GF-D8 (cell line): ENCODE measurements at regions not wholly inside any gene's neighbourhood (a gene's known extent, or its start where the extent isn't known, plus 50 kb on each side); places are given as distances from the start of the nearest gene placed in this dataset.

Experiments
- DNase-seq: peaks from one replicate; lab custom pipeline; 2025; lab: John Stamatoyannopoulos, UW

DNA sequence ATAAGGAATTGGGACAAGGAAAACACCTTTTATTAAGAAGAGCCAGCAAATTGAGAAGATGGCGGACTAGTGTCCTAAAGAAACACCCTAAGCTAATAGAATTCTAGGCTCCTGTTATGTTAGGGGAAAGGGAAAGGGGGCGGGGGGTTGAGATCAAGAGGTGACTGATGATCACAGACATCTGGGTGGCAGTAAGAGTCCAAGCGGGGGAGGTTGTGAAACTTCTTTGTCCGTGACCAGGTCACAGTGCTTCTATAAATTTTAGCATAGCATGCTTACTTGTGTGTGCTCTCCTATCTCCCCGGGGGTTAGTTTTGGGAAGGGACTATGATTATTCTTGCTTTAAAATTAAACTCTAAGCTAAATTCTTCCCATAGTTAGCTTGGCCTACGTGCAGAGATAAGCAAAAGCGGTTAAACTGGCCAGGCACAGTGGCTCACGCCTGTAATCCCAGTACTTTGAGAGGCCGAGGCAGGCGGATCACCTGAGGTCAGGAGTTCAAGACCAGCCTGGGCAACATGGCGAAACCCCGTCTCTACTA lies 262.1 kb downstream of the SKIDA1 start:
- DNase-seq, result no peak

DNA sequence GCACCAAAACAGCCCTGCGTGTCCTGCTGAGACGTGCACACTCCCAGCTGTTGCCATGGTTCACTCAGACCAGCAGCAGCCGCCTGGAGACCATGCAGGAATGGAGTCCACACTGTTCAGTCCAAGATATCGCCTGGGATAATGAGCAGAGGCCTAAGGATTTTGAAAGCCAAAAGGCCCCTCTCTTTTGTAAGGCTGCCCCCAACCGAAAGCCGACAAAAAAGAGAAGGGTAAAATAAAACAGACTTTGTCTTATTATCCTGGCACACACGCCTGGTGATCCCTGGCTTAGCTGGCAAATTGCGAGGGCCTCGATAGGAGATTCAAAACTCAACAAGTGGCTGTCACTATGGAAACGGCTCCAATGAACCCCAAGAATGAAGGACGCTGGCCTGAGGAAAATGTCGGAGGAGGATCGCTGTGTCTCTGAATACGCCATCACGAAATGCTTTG lies 263.6 kb downstream of the SKIDA1 start:
- no peak for DNase-seq

DNA sequence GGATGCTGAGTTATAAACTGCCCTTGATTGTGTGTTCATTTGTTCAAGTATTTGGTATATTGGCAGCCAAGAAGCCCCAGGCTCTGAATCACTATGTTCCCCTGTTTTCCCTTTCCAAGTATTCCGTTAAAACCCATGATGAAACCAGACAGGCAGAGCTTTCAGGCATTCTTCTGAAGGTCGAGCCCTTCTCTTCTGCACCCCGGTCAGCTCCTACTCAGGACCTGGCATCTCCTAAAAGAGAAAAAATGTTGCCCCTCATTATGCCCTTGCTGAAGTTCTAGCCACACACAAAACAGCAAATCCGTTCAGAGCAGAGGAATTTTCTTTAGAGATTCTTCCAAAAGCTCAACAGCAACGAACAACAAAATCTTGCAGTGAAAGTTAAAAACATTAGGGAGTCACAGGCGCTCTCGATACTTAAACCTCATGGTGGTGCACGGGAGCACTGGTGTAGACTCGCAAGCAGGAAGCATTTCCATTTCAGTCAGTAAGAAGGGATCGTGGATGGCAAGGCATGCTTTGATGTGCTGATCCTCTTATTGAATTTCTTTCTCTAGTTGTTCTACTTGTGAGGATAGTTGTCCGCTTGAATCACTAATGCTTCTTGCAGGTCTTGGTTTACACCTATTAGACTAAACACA lies 264.9 kb downstream of the SKIDA1 start:
- DNase-seq, result no peak

DNA sequence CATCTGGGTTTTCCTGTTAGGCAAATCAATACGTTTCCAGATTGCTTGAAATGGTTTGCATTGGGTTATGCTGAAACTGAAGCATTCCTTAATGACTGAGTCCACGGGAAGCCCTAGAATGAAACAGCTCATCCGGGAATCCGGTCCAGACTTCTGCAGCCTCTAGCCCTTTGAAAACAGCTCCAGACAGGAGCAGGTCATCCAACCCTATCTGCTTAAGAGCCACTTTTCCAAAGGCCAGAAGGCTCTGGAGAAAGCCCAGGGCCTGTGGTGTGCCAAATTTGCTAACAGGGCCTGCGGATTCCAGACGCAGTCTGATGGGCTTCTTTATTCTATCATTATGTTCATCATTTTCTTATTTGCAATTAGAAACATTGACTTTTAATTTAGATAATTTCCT lies 265.4 kb downstream of the SKIDA1 start:
- DNase-seq, result no peak

DNA sequence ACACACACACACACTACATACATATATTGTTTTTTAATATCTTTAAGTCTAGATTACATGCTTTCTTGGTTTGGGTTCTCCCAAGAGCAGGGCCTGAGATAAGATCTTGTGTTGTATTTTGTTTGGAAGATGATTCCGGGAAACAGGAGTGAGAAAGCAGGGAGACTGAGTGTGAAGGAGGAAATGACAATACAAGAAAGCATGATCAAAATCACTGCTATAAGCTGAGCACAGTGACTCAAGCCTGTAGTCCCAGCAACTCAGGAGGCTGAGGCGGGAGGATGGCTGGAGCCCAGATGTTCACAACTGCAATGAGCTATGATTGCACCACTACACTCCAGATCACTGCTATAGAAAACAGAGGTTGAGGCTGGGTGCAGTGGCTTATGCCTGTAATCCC lies 267.6 kb downstream of the SKIDA1 start:
- no peak for DNase-seq

DNA sequence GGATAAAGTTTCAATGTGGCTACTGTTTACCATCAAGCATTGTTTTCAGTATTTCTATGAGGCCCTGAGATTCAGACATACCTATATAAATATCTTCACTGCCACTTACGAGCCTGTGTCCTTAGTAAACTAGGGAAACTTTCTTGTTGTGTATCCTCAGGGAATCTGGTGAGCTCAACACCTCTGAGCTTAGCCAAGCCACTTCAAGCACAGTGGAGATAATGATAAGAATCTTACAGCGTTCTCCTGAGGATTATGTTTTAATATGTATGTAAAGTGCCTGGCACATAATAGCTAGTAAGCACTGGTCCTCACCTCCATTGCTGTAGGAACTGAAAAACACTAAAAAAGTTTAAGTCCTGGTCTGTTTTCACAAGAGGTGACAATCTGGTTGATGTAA lies 268.3 kb downstream of the SKIDA1 start:
- DNase-seq, result no peak

DNA sequence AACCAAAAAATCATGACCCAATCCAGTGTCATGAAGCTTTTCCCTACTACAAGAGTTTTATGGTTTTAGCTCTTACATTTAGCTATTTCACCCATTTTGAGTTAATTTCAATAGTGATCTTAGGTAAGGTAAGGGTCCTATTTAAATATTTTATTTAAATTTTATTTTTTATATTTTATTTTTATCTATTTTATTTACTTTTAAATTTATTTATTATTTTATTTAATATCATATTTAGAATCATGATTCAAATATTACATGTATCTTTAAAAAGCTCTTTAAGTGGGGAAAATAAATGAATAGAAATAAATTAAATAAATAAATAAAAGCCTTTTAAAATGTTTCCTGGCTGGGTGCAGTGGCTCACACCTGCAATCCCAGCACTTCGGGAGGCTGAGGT lies 276.0 kb downstream of the SKIDA1 start:
- no peak for DNase-seq

DNA sequence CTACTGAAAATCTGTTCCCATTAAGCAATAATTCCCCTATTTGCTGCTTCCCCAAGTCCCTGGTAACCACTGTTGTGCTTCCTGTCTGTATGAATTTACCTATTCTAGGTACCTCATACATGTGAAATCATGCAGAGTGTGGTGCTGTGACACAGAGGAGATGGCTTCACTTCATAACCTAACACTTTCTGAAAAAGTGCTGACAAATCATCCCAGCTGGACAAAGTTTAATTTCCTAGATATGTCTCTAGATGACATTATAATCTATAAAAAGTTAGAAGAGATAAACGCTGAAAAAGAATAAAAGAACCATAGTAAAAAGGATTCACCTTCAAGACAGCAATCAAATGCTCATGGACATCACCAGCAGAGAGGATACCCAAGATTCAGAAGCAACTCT lies 277.9 kb downstream of the SKIDA1 start:
- DNase-seq, result no peak

DNA sequence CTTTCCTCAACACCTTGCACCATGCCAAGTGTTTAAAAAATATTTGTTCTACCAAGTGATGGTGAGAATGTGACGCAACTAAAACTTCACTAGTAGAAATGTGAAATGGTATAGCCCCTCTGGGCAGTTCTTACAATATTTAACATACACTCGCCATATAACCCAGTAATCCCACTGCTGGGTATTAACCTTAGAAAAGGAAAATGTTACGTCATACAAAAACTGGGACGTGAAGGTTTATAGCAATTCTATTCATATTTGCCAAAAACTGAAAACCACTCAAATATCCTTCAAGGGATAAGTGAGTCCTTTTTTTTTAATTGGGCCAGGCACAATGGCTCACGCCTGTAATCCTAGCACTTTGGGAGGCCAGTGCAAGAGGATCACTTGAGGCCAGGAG lies 279.3 kb downstream of the SKIDA1 start:
- no peak for DNase-seq

DNA sequence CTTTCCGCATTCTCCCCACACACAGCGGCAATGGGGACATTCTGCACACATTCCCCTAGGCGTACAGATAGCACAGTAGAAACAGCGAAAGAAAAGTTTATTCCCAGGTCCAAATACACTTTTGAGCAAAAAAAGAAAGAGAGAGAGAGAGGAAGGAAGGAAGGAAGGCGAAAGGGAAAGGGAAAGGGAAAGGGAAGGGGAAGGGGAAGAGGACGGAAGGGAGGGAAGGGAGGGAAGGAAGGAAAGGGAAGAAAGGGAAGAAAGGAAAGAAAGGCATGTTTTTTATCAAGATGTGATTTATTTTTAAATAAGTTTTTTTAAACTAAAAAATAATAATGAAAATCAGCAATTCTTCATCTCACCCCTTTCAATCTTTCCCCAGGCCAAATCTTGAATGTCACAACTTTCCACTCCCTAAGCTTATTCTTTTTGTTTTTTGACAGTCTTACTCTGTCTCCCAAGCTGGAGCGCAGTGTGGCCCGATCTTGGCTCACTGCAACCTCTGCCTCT lies 281.7 kb downstream of the SKIDA1 start:
- DNase-seq, result no peak

DNA sequence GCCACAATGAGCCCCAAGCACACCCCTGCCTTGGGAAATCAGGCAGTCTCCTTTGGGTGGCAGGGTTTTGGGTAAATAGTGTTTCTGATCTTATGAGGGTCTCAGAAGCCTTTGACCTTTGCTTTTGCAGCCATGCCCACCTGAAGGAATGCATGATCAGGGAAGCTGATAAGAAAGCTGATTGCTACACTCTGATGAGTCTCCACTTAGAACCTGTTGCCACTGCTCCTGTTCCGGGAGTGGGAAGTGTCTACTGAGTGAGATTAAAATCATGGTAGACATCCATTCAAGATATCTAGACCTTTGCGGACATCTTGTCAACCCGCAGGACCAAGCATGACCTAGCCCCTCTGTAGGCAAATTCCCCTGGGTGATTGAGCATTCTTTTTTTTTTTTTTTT lies 282.6 kb downstream of the SKIDA1 start:
- no peak for DNase-seq

DNA sequence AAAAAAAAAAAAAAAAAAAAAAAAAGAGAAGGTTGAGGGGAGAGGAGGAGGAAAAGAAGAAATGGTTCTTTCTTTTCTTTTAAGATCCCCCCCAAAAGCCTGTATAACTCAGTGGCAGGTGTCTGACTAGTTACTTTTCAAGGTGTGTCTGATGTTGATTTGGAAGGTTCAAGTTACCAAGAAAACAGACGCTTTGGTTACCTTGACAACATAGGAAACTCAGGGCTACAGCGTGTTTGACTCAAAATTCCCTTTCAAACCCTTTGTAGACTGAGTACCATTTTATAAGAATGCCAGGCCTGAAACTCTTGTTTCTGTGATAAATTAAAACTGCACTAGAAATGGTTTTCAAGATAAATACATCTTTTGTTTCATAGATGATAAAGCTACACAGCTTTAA lies 286.8 kb downstream of the SKIDA1 start:
- DNase-seq, result no peak

DNA sequence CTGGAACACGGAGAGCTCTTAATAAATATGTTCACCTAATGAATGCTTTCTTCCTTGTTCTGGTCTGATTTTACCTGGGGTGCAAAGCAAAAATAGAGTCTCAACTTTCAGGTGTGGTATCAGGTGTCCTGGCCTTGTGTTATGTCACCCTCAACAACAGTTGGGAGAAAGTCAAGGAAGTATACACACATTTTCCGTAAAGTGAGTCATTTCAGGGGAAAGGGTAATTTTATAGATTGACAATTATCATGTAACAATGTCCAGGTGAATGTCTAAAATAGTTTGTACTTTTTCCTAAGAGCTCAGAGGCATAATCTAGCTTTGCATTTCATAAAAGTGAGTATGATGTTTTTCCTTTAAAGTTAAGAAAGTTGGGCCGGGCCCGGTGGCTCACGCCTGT lies 287.4 kb downstream of the SKIDA1 start:
- no peak for DNase-seq

DNA sequence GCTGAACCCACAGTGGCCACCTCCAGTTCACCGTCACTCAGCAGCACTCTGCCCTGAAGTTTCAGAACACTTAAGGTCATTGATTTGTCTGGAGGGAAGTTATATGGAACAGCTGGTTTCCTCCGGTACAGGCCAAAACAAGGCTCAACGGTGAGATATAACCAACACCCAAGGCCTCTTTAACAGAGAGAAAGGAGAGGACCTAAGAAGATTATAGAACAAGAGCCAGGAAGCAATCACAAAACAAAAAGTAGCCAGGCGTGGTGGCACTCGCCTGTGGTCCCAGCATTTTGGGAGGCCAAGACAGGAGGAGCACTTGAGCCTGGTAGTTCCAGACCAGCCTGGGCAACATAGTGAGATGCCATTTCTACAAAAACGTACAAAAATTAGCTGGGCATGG lies 290.7 kb downstream of the SKIDA1 start:
- DNase-seq, result no peak

DNA sequence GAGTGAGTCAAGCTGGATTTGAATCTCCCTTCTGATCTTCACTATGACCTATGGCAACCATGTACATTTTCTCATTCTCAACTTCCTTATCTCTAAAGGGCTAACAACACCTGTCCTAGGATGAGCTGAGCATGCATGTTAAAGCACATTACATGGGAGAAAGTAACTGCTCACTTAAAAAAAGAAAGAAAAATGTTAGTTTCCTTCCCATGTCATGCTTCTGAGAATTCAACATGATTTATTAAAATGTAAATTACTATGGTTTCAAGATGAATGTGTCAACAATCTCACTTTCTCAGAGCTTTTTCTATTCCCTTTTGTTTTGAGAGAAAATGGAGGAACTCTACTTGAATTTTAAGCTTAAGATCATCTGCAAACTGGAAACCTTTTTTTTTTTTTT lies 295.3 kb downstream of the SKIDA1 start:
- DNase-seq, result no peak

DNA sequence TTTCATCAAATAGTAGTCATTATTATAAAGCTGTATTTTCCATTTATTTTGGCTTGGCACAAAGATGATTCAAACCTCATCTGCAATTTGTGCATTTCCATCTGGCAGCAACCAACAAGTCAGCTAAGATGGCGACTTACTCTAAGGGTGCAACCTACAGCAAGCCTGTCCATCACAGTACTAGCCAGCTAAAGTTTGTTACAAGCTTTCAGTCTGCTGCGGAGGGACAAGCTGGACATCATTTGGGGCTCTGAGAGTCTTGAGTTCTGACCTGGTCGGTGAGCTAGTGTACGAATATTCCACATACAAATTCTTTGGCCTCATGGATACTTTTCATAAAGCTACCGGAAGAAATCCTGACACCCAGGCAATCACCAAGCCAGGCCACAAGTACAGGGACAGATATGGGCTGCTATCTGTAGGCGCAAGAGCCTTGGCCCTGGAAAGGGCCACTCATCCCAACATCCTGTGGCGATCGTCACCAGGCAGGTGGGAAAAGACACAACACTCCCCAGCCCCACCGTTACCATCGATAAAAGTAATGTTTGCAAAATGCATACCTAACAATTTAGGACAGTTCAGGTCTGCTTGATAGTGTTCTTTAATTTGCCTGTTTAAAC lies 307.6 kb downstream of the SKIDA1 start:
- no peak for DNase-seq

DNA sequence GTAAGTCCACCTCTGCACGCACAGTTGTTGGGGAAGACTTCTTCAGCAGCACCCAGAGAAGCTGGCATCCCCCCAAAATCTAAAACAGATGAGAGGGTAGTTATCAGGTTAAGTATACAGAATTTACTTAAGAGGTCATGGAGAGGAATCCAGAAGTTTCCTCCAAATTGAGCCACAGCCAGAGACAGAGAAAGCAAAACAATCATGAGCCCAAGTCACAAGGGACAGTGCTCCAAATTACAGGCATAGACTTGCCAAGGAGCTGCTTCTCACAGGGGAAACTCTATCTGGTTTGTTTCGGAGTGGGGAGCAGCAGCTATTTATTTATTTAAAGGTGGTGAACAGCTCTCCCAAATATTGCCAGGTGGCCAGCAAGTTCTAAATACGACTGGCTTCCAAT lies 308.4 kb downstream of the SKIDA1 start:
- no peak for DNase-seq

DNA sequence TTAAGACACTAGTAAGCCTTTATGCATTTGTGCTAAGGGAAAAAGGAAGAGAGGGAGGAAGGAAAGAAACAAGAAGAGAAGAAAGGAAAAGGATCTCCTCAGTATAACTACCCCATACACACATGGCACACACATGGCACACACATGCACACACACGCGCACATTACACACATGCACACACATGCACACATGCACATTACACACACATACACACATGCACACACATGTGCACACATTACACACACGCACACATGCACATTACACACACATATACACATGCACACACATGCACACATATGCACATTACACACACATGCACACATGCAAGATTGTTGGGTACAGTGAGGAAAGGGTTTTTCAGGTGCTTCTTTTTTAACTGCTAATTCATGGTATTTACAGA lies 311.2 kb downstream of the SKIDA1 start:
- DNase-seq, result no peak

DNA sequence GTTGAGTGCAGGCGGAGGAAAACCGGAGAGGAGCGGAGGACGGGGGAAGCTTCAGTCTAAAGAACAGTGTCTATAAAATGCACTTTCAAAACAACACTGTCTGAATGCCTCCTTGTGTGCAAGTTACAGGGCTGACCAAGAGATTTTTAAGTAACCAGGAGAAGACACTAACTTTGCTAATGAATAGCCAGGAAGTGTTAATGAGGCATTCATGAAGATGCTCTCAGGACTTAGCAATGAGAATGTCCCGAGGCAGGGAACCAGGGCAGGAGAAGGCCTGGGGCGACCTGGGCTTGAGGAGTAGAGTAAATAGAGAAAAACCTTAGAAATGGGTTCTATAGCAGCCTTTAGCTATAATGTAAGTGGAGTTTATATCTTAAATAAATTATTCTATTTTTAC lies 312.1 kb downstream of the SKIDA1 start:
- DNase-seq, result no peak

DNA sequence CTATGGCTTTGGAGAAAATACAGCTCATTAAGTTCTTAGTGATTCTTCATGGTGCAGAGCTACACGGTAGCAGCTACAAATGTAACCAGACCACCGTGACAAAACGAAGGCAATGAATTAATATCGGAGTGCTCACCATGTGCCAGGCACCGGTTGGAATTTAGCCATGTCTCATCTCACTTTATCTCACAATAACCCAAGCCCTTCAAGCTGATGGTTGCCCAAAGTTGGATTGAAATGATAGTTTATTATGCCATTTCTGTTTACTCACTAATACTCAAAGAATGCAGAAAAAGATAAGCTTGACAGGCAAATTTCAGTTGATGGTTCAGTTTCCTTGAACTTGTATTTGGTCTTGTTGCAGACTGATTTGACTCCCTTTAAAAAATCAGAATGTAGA lies 312.6 kb downstream of the SKIDA1 start:
- DNase-seq, result no peak

DNA sequence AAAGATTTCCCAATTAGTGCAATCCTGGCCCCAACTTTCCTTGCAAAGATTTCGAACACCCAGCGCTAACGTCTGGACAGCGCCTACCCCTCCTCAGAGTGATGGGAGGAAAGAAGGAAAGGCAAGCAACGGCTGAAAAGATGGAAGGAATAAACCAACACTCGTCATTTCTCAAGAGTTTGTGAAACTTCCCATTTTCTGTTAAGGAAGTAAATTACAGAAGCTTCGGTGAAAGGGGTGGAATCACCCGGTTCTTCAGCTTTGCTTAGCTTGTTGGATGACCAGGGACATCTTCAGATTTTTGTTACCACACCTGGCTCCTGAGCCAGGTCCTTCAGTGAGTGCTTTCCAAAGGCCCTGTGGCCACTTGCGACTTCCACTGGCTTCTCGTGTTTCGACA lies 313.1 kb downstream of the SKIDA1 start:
- peak; percentile 37 for DNase-seq

DNA sequence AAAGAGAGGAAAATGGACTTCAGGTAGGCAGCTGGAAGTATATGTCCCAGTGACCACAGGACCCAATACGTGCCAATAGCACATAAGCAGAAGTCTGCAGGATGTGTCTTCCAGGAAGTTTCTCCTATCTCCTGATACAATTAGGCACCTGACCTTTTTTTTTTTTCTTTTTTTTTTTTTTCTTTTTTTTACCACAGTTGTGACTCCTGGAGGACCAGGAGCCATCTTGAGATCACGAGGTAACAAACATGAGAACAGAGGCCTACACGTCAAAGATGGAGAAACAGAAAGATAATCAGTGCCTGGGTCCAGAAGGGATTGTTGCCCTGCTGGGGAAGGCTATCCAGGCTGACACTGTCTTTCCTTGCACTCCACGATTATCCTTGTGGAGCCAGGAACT lies 312.4 kb upstream of the NEBL start:
- DNase-seq, result no peak

DNA sequence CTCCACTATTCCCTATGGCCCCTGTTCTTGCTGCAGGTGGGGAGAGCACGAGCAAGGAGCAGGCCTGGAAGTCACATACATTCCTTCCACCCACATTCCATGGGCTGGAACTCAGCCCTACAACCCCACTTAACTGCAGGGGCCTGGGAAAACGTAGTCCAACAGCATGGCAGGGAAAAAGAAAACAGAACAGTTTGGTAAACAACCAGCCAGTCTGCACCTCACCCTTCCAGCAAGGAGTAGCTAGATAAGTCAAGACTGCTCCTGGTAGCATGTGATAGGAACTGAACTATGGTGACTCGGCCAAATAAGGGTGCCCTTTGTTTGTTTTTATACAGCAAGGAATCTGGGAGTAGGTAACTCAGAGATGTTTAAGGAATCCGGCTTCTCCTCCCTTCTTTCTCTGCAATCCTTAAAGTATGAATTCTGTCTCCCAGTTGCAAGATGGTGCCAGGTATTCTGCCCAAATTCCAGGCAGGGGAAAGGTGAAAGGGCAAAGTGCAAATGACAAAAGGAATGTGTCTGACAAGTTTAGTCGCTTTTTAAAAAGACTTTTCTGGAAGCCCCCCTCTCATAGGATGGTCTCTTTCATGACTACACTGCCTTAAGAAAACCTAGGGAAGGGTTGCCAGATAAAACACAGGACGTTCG lies 311.7 kb upstream of the NEBL start:
- no peak for DNase-seq
